HEK293T (cell line): ENCODE measurements at regions not wholly inside any gene's neighbourhood (a gene's known extent, or its start where the extent isn't known, plus 50 kb on each side); places are given as distances from the start of the nearest gene placed in this dataset.

Experiments used
- CTCF ChIA-PET: fragments of 350-600 bp; formaldehyde crosslinking; extraction: SDS; loops from one replicate; lab custom pipeline; 2021; ENCODE audit warnings: antibody characterized with exemption, inconsistent platforms; lab: Yijun Ruan, JAX
- POLR2A ChIA-PET: fragments of 350-600 bp; formaldehyde crosslinking; extraction: SDS; loops from one replicate; lab custom pipeline; 2020; ENCODE audit warnings: antibody characterized with exemption, inconsistent platforms; lab: Yijun Ruan, JAX
- DNase-seq: peaks from one replicate; pipeline ENCODE4 v3.0.0; 2012; ENCODE audit warnings: mixed read lengths; ENCODE audit errors: extremely low spot score
- ARNT ChIP-seq: fragments of 450-650 bp; IDR thresholded peaks from 2 replicates; pipeline ENCODE4 v1.6.1; 2017; ENCODE audit warnings: mild to moderate bottlenecking
- BHLHE40 ChIP-seq: fragments of 450-650 bp; IDR thresholded peaks from 2 replicates; pipeline ENCODE4 v1.6.1; 2016; ENCODE audit warnings: mild to moderate bottlenecking, moderate library complexity, borderline replicate concordance
- CTBP1 ChIP-seq: fragments of 450-650 bp; IDR thresholded peaks from 2 replicates; pipeline ENCODE4 v1.6.1; 2016; ENCODE audit warnings: borderline replicate concordance
- ELF4 ChIP-seq: fragments of 450-650 bp; IDR thresholded peaks from 2 replicates; pipeline ENCODE4 v1.6.1; 2017; ENCODE audit warnings: antibody characterized with exemption
- FOXA1 ChIP-seq: fragments of 450-650 bp; IDR thresholded peaks from 2 replicates; pipeline ENCODE4 v1.6.1; 2016; ENCODE audit warnings: mild to moderate bottlenecking
- FOXK2 ChIP-seq: fragments of 450-650 bp; IDR thresholded peaks from 2 replicates; pipeline ENCODE4 v1.6.1; 2016; ENCODE audit warnings: mild to moderate bottlenecking
- FOXM1 ChIP-seq: fragments of 450-650 bp; IDR thresholded peaks from 2 replicates; pipeline ENCODE4 v1.6.1; 2017; ENCODE audit warnings: mild to moderate bottlenecking, borderline replicate concordance
- HDGF ChIP-seq: fragments of 450-650 bp; IDR thresholded peaks from 2 replicates; pipeline ENCODE4 v1.6.1; 2017; ENCODE audit warnings: antibody characterized with exemption, borderline replicate concordance
- L3MBTL2 ChIP-seq: fragments of 450-650 bp; conservative IDR thresholded peaks from 2 replicates; pipeline ENCODE4 v1.6.1; 2016; ENCODE audit warnings: mild to moderate bottlenecking
- LEF1 ChIP-seq: fragments of 450-650 bp; IDR thresholded peaks from 2 replicates; pipeline ENCODE4 v1.6.1; 2017; ENCODE audit warnings: mild to moderate bottlenecking, borderline replicate concordance
- NFRKB ChIP-seq: fragments of 450-650 bp; IDR thresholded peaks from 2 replicates; pipeline ENCODE4 v1.6.1; 2016; ENCODE audit warnings: mild to moderate bottlenecking, moderate library complexity
- SP1 ChIP-seq: fragments of 450-650 bp; IDR thresholded peaks from 2 replicates; pipeline ENCODE4 v1.6.1; 2017
- SUZ12 ChIP-seq: fragments of 450-650 bp; IDR thresholded peaks from 2 replicates; pipeline ENCODE4 v1.6.1; 2016; ENCODE audit warnings: mild to moderate bottlenecking
- TARDBP ChIP-seq: fragments of 450-650 bp; IDR thresholded peaks from 2 replicates; pipeline ENCODE4 v1.6.1; 2016
- ZNF384 ChIP-seq: fragments of 450-650 bp; IDR thresholded peaks from 2 replicates; pipeline ENCODE4 v1.6.1; 2016
- TF ChIP-seq, protein P1 (sequence below): fragments of 450-650 bp; IDR thresholded peaks from 2 replicates; pipeline ENCODE4 v1.6.1; 2016

DNA sequence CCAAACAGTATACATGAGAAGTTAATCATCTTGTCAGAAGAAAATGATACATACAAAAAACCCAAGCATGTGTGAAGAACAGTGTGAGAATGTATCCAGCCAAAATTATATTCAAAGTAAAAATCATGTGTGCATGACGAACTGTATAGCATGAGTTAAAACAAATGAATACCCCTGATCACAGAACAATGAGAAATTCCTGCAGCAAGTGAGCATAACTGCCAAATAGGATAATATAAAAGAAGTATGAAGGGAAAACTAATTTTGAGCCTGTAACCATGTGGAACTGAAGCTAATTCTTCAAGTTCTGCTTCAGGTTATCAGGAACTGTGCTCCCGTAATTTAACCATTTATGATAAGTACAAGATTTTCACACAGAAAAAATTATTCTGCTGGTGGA is 56.5 kb upstream of the AMN1 start:
- POLR2A ChIA-PET: no interaction called here

DNA sequence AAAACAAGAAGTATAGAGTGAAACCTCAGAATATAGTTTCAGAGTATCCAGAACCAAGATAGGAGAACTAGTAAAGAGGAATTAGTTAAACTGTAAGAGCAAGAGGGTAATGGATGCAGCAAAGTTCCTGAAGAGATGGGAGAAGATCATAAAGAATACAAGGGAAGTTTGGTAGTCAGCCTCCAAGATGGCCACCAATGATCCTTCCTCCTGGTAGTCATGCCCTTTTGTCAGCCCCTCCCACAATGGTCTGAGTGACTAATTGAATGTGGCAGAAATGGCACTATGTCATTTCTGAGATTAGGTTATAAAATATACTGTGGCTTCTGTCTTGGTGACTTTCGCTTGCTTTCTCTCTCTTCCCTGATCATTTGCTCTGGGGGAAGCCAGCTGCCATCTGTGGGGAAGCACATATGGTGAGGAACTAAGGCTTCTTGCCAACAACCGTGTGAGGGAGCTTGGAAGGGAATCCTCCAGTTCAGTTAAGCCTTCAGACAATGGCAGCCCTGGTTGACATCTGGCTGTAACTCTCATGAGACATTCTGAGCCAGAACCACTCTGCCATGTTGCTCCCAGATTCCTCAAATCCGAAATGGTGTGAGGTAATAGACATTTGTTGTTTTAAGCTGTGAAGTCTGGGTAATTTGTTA is 55.3 kb upstream of the AMN1 start:
- ChIA-PET POLR2A (no interaction called here), CTCF (no interaction called here)
- TF ChIP-seq FOXK2 (no peak), SP1 (no peak), CTBP1 (no peak), FOXM1 (no peak), SUZ12 (no peak), FOXA1 (no peak), L3MBTL2 (no peak), ARNT (no peak), ELF4 (no peak), HDGF (no peak), BHLHE40 (no peak), LEF1 (no peak)
- TF ChIP-seq, protein P1, sequence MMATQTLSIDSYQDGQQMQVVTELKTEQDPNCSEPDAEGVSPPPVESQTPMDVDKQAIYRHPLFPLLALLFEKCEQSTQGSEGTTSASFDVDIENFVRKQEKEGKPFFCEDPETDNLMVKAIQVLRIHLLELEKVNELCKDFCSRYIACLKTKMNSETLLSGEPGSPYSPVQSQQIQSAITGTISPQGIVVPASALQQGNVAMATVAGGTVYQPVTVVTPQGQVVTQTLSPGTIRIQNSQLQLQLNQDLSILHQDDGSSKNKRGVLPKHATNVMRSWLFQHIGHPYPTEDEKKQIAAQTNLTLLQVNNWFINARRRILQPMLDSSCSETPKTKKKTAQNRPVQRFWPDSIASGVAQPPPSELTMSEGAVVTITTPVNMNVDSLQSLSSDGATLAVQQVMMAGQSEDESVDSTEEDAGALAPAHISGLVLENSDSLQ: no peak
- no peak for DNase-seq

More for the DNA sequence above, 56.5 kb upstream of the AMN1 start:
- CTCF ChIA-PET: no interaction called here
- no peak for TF ChIP-seq ARNT
- no peak for TF ChIP-seq ELF4
- TF ChIP-seq ZNF384: no peak
- TF ChIP-seq CTBP1: no peak
- no peak for TF ChIP-seq FOXA1
- no peak for TF ChIP-seq NFRKB
- TF ChIP-seq TARDBP: no peak
- TF ChIP-seq SUZ12: no peak
- TF ChIP-seq HDGF: no peak
- TF ChIP-seq LEF1: no peak
- no peak for TF ChIP-seq SP1
- no peak for TF ChIP-seq FOXM1
- TF ChIP-seq BHLHE40: no peak
- TF ChIP-seq, protein P1: no peak
- TF ChIP-seq L3MBTL2: no peak
- TF ChIP-seq FOXK2: no peak
- DNase-seq: no peak

DNA sequence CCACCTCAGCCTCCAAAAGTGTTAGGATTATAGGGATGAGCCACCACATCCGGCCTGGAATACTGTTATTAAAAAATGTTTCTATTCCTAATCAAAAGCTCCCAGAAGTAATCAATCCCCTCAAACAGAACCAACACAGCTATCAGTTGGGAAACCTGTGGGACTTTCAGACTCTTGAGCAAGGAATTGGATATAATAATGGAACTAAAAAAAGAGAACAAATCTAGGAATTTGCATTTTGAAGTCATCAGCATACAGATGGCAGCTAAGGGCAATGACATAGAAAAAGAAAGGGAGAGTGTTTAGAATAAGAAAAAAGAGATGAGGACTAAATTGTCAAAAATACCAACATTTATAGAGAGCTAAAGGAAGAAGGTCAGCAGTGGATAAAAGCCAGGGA is 54.7 kb upstream of the AMN1 start:
- CTCF ChIA-PET: no interaction called here
- DNase-seq: no peak
- POLR2A ChIA-PET: no interaction called here
- no peak for TF ChIP-seq SP1
- TF ChIP-seq FOXM1: no peak
- TF ChIP-seq BHLHE40: no peak
- no peak for TF ChIP-seq ELF4
- no peak for TF ChIP-seq ZNF384
- TF ChIP-seq ARNT: no peak
- no peak for TF ChIP-seq FOXA1
- TF ChIP-seq CTBP1: no peak
- TF ChIP-seq SUZ12: no peak
- TF ChIP-seq L3MBTL2: no peak
- TF ChIP-seq HDGF: no peak
- no peak for TF ChIP-seq FOXK2
- TF ChIP-seq, protein P1: no peak
- TF ChIP-seq TARDBP: no peak
- TF ChIP-seq NFRKB: no peak

DNA sequence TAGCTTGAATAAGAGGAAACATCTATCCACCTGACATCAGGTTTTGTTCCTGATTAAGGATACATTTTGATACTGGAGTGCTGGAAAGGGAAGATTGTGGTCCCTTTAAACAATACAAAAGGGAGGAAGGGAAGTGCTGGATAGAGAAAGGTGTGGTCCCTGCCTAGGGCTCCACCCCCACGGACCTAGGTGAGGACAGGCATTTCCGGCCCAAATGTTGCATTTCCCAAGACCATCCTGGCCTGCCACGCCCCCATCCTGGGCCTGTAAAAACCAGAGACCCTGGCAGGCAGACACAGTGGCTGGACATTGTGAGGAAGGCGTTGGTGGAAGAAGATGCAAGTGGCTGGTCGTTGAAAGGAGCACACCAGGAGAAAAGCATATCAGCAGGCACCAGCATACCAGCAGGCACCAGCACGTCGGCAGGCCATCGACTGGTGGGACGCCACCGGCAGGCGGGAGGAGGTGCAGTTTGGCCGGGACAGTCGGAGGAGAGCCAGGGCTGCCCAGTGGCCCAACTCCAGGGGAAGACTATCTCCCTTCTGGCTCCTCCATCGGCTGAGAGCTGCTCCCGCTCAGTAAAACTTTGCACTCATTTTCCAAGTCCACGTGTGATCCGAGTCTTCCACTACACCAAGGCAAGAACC is 53.2 kb upstream of the AMN1 start:
- no peak for TF ChIP-seq FOXA1
- TF ChIP-seq SP1: no peak
- no peak for TF ChIP-seq HDGF
- TF ChIP-seq BHLHE40: no peak
- no peak for TF ChIP-seq SUZ12
- no peak for TF ChIP-seq L3MBTL2
- TF ChIP-seq, protein P1: no peak
- TF ChIP-seq FOXK2: no peak
- no peak for TF ChIP-seq TARDBP
- no peak for TF ChIP-seq ZNF384
- no peak for TF ChIP-seq CTBP1
- no peak for TF ChIP-seq NFRKB
- no peak for TF ChIP-seq ARNT
- TF ChIP-seq ELF4: no peak
- no peak for TF ChIP-seq LEF1
- TF ChIP-seq FOXM1: no peak
- no peak for DNase-seq
- POLR2A ChIA-PET: no interaction called here
- CTCF ChIA-PET: no interaction called here

DNA sequence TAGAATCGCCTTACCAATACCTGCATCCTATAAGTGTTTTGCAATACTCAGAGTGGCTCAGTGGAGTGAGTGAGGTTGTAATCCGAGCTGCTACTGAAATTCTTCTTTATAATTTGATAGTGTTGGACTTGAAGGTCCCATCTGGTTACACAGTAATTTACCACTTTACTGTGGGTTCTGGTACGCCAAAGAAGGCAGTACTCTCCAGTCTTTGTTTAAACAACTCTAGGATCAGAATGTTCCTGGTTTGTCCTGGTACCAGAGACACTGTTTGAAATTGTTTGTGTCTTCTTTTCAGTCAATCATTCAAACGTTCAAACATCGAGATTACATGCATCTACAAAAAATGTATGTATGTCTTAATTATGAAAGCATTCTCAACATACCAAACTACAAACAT is 51.3 kb upstream of the AMN1 start:
- no peak for TF ChIP-seq FOXM1
- no peak for TF ChIP-seq ZNF384
- no peak for TF ChIP-seq FOXA1
- TF ChIP-seq CTBP1: no peak
- no peak for TF ChIP-seq NFRKB
- no peak for TF ChIP-seq BHLHE40
- no peak for TF ChIP-seq ELF4
- TF ChIP-seq LEF1: no peak
- TF ChIP-seq SP1: no peak
- TF ChIP-seq, protein P1: no peak
- no peak for TF ChIP-seq ARNT
- no peak for TF ChIP-seq L3MBTL2
- no peak for TF ChIP-seq TARDBP
- TF ChIP-seq HDGF: no peak
- no peak for TF ChIP-seq FOXK2
- no peak for TF ChIP-seq SUZ12

More for the DNA sequence above, 51.3 kb upstream of the AMN1 start:
- POLR2A ChIA-PET: no interaction called here
- CTCF ChIA-PET: no interaction called here
- DNase-seq: no peak
